CD4-positive, alpha-beta T cell (primary cell): ENCODE measurements at regions not wholly inside any gene's neighbourhood (a gene's known extent, or its start where the extent isn't known, plus 50 kb on each side); places are given as distances from the start of the nearest gene placed in this dataset.

Experiments
- ATAC-seq: fragments of 200-7000 bp; cut with Tn5 transposase; one replicate; pipeline ENCODE4 v1.10.0; 2022; ENCODE audit warnings: mild to moderate bottlenecking; ENCODE audit not compliant: poor library complexity
- CTCF ChIA-PET: fragments of 350-600 bp; sonication (Branson Sonifier 250); formaldehyde crosslinking; loops from one replicate; lab custom pipeline; 2021; ENCODE audit warnings: antibody characterized with exemption, inconsistent platforms; lab: Charles Lee
- POLR2A ChIA-PET: fragments of 350-600 bp; sonication (Branson Sonifier 250); formaldehyde crosslinking; loops from one replicate; lab custom pipeline; 2021; ENCODE audit warnings: antibody characterized with exemption, inconsistent platforms; lab: Charles Lee
- DNase-seq, 14 experiments: peaks; one replicate each; pipeline ENCODE4 v3.0.0-alpha.2; 2013 to 2020; ENCODE audit warnings: mixed read lengths in 2 of 14
- H3K27ac ChIP-seq, 2 donors: one replicate each; pipeline versions ENCODE4 v1.5.1 to v1.7.0; 2013; ENCODE audit warnings: low read length in 2 of 2, low read depth in 1 of 2, mild to moderate bottlenecking in 1 of 2
- H3K27me3 ChIP-seq, 2 experiments: 1 replicate in 1 of 2; 2 replicates in 1 of 2; pipeline versions ENCODE4 v1.6.1 to v1.7.0; 2013; ENCODE audit warnings: low read length in 2 of 2, control low read depth in 1 of 2, mild to moderate bottlenecking in 1 of 2, moderate library complexity in 1 of 2; ENCODE audit not compliant: insufficient read depth in 2 of 2, control insufficient read depth in 1 of 2
- H3K36me3 ChIP-seq: one replicate; pipeline ENCODE4 v1.6.1; 2013; ENCODE audit warnings: low read length, control low read depth; ENCODE audit not compliant: insufficient read depth
- H3K4me1 ChIP-seq: one replicate; pipeline ENCODE4 v1.6.1; 2013; ENCODE audit warnings: low read length, control low read depth; ENCODE audit not compliant: insufficient read depth
- H3K4me3 ChIP-seq: one replicate; pipeline ENCODE4 v1.5.1; 2013; ENCODE audit warnings: mild to moderate bottlenecking, low read length, moderate library complexity
- H3K9me3 ChIP-seq, 2 experiments: 1 replicate in 1 of 2; 2 replicates in 1 of 2; pipeline versions ENCODE4 v1.6.1 to v1.7.0; 2013; ENCODE audit warnings: low read length in 2 of 2, mild to moderate bottlenecking in 2 of 2, control low read depth in 1 of 2, moderate library complexity in 1 of 2; ENCODE audit not compliant: control insufficient read depth in 1 of 2, insufficient read depth in 1 of 2
- H3K27ac Mint-ChIP-seq: one replicate; pipeline ENCODE4 v1.8.0; 2020; ENCODE audit warnings: mixed read lengths
- H3K27me3 Mint-ChIP-seq: one replicate; pipeline ENCODE4 v1.8.0; 2021; ENCODE audit warnings: mixed read lengths
- H3K36me3 Mint-ChIP-seq: one replicate; pipeline ENCODE4 v1.8.0; 2021; ENCODE audit warnings: low read depth, mixed read lengths
- H3K4me1 Mint-ChIP-seq: one replicate; pipeline ENCODE4 v1.8.0; 2021; ENCODE audit warnings: low read depth, mixed read lengths
- H3K4me3 Mint-ChIP-seq: one replicate; pipeline ENCODE4 v1.8.0; 2020; ENCODE audit warnings: mild to moderate bottlenecking, mixed read lengths
- H3K9me3 Mint-ChIP-seq: one replicate; pipeline ENCODE4 v1.8.0; 2020; ENCODE audit warnings: mixed read lengths
- CTCF ChIP-seq: fragments of 200-600 bp; IDR thresholded peaks from one replicate; pipeline ENCODE4 v1.8.0; 2022; ENCODE audit warnings: antibody characterized with exemption, mild to moderate bottlenecking
- intact Hi-C, 2 experiments: fragments of 100-400 bp; cut with DNase I in 1 of 2; cut with micrococcal nuclease in 1 of 2; formaldehyde crosslinking; loops; one replicate each; pipeline versions ENCODE4 v1.15.1 to v1.9.0; 2023 to 2025; cut with DNase I, micrococcal nuclease

GRCh38 chr4:124487651-124488050 is 224.9 kb downstream of the ANKRD50 start:
- ChIA-PET POLR2A (no interaction called here), CTCF (no interaction called here)
- Mint-ChIP-seq H3K4me3 (no peak overlapping the region), H3K9me3 (peaks cover 3% of the 10 kb centered on the region), H3K27me3 (no peaks in the 10 kb centered on the region), H3K4me1 (no peaks in the 10 kb centered on the region), H3K27ac (no peak overlapping the region), H3K36me3 (no peaks in the 10 kb centered on the region)
- intact Hi-C loops, result no loop called here
- no peak overlapping the region for H3K27ac ChIP-seq
- DNase-seq (no peak), ATAC-seq (no peak)
- no peaks in the 10 kb centered on the region for H3K27me3 ChIP-seq
- H3K36me3 ChIP-seq, result no peaks in the 10 kb centered on the region
- no peaks in the 10 kb centered on the region for H3K9me3 ChIP-seq
- no peak overlapping the region for H3K4me3 ChIP-seq
- H3K4me1 ChIP-seq, result no peaks in the 10 kb centered on the region
- TF ChIP-seq CTCF, result no peak

GRCh38 chr4:124491361-124492145 is 221.0 kb downstream of the ANKRD50 start:
- no peak for DNase-seq
- ChIA-PET CTCF (no interaction called here), POLR2A (no interaction called here)
- Histone ChIP-seq H3K9me3 (peaks cover 0 to 5% of the 10 kb centered on the region in 2 experiments), H3K4me1 (no peaks in the 10 kb centered on the region), H3K36me3 (no peaks in the 10 kb centered on the region), H3K27me3 (no peaks in the 10 kb centered on the region), H3K4me3 (no peak overlapping the region), H3K27ac (no peak overlapping the region)
- H3K9me3 Mint-ChIP-seq, result peaks cover 4% of the 10 kb centered on the region
- no peak overlapping the region for H3K4me3 Mint-ChIP-seq
- H3K36me3 Mint-ChIP-seq, result no peaks in the 10 kb centered on the region
- no peaks in the 10 kb centered on the region for H3K27me3 Mint-ChIP-seq
- no peak for ATAC-seq
- intact Hi-C loops, result no loop called here
- no peak overlapping the region for H3K27ac Mint-ChIP-seq
- H3K4me1 Mint-ChIP-seq, result no peaks in the 10 kb centered on the region
- TF ChIP-seq CTCF, result no peak

- CTCF ChIA-PET, result no interaction called here
- H3K4me3 Mint-ChIP-seq, result no peak overlapping the region
- no peak for DNase-seq
- no peaks in the 10 kb centered on the region for H3K36me3 Mint-ChIP-seq
- no peaks in the 10 kb centered on the region for H3K4me1 ChIP-seq
- intact Hi-C loops, result no loop called here
- H3K27ac ChIP-seq, result no peak overlapping the region
- H3K9me3 ChIP-seq, result peaks cover 0 to 5% of the 10 kb centered on the region in 2 experiments
- H3K4me3 ChIP-seq, result no peak overlapping the region
- no peaks in the 10 kb centered on the region for H3K27me3 ChIP-seq
- H3K36me3 ChIP-seq, result no peaks in the 10 kb centered on the region
- no peak for ATAC-seq
- TF ChIP-seq CTCF, result no peak
- no peaks in the 10 kb centered on the region for H3K4me1 Mint-ChIP-seq
- no peak overlapping the region for H3K27ac Mint-ChIP-seq
- H3K27me3 Mint-ChIP-seq, result no peaks in the 10 kb centered on the region
- H3K9me3 Mint-ChIP-seq, result no peaks in the 10 kb centered on the region
- POLR2A ChIA-PET, result no interaction called here
Observed at GRCh38 chr4:124499261-124499660, 213.3 kb downstream of the ANKRD50 start.
